ENCODE measurements at regions not wholly inside any gene's neighbourhood (a gene's known extent, or its start where the extent isn't known, plus 50 kb on each side); places are given as distances from the start of the nearest gene placed in this dataset.

DNA sequence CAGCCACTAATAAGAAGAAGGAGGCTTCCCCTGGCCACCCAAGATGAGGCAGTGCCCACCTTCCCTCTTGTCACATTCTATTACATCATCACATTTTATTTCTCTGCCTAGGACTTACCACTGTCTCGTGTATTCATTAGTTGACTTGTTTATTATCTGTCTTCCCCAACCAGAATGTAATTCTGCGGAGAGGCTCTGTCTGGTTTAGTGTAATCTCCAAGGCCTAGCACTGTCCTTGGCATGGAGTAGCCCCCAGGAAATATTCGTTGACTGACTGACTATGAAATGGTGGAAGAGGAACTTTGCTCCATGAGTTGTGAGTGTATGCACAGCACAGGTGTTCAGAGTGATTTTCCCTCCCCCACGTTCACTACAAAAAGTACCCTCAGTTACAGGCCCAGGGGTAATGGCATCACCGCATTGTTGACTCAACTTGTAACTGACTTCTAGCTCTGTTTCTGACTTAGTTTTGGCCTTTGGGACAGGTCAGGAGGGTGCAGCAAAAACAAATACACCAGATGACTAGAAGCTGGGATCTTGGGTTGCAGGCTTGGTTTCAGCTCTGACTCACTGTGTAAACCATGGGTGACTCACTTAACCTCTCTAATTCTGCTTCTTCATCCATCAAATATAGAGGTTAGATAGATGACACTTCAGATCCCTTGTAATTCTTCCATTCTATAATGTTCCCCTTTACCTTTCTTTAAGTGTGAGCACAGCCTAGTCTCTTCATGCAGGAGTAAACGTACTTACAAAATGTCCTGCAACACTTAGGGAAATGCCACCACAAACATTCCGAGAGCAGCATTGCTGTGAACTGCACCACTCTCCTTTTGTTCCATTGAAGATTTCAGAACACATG is 229.7 kb downstream of the KCNRG start:
- no peak overlapping the region for H3K9ac ChIP-seq (ENCODE audit: low read length)
- H4K5ac ChIP-seq (ENCODE audit: low read length): no peak overlapping the region
- no peak overlapping the region for H2BK5ac ChIP-seq (ENCODE audit: low read length)
- no peak overlapping the region for H2BK120ac ChIP-seq (ENCODE audit: low read depth, low read length)
- H3K4me3 ChIP-seq (ENCODE audit: low read length): no peak overlapping the region
- H3K4me2 ChIP-seq (ENCODE audit: low read length): no peak overlapping the region
- peak; percentile 5 for DNase-seq
- H3K79me1 ChIP-seq (ENCODE audit: low read length): no peaks in the 10 kb centered on the region
- H3K56ac ChIP-seq (ENCODE audit: low read length): no peak overlapping the region
- no peaks in the 10 kb centered on the region for H3K27me3 ChIP-seq (ENCODE audit: insufficient read depth, low read length, poor library complexity)
- peak overlapping the region; percentile 15 for H3K23ac ChIP-seq (ENCODE audit: low read length)
- H3K4me1 ChIP-seq (ENCODE audit: control insufficient read depth, low read depth, low read length): no peaks in the 10 kb centered on the region
- no peaks in the 10 kb centered on the region for H3K79me2 ChIP-seq (ENCODE audit: control insufficient read depth, insufficient read depth, low read length)
- H4K8ac ChIP-seq (ENCODE audit: low read depth, low read length): no peak overlapping the region
- H3K27ac ChIP-seq (ENCODE audit: low read depth, low read length): no peak overlapping the region
- no peak overlapping the region for H3K18ac ChIP-seq (ENCODE audit: low read length)
- no peak overlapping the region for H2BK15ac ChIP-seq (replicated peaks; ENCODE audit: low read depth)
- WGBS (ENCODE audit: extremely low coverage, insufficient coverage, low lambda C conversion rate): no CpG with 5 or more reads among the region's 7 CpGs
- no peak overlapping the region for H2AK5ac ChIP-seq (ENCODE audit: low read length)
- H3K4ac ChIP-seq (ENCODE audit: low read depth, low read length): no peak overlapping the region
- no peaks in the 10 kb centered on the region for H3K36me3 ChIP-seq (ENCODE audit: control insufficient read depth, insufficient read depth, low read length)

GRCh38 chr13:50247223-50247622 is 232.0 kb downstream of the KCNRG start:
- Histone ChIP-seq H3K4me1 (ENCODE audit: control insufficient read depth, low read depth, low read length) (no peaks in the 10 kb centered on the region), H3K36me3 (ENCODE audit: control insufficient read depth, insufficient read depth, low read length) (no peaks in the 10 kb centered on the region), H3K79me1 (ENCODE audit: low read length) (no peaks in the 10 kb centered on the region), H2BK15ac (replicated peaks; ENCODE audit: low read depth) (no peak overlapping the region), H4K8ac (ENCODE audit: low read depth, low read length) (no peak overlapping the region), H3K23ac (ENCODE audit: low read length) (no peak overlapping the region), H3K27ac (ENCODE audit: low read depth, low read length) (no peak overlapping the region), H3K56ac (ENCODE audit: low read length) (no peak overlapping the region), H2AK5ac (ENCODE audit: low read length) (no peak overlapping the region), H3K18ac (ENCODE audit: low read length) (no peak overlapping the region), H3K9ac (ENCODE audit: low read length) (no peak overlapping the region), H2BK120ac (ENCODE audit: low read depth, low read length) (no peak overlapping the region), H3K4me2 (ENCODE audit: low read length) (no peak overlapping the region), H3K4me3 (ENCODE audit: low read length) (no peak overlapping the region), H3K27me3 (ENCODE audit: insufficient read depth, low read length, poor library complexity) (no peaks in the 10 kb centered on the region), H2BK5ac (ENCODE audit: low read length) (no peak overlapping the region), H4K5ac (ENCODE audit: low read length) (no peak overlapping the region), H3K4ac (ENCODE audit: low read depth, low read length) (no peak overlapping the region), H3K79me2 (ENCODE audit: control insufficient read depth, insufficient read depth, low read length) (no peaks in the 10 kb centered on the region)
- no peak for DNase-seq
- no CpG with 5 or more reads among the region's 1 CpG for WGBS (ENCODE audit: extremely low coverage, insufficient coverage, low lambda C conversion rate)

GRCh38 chr13:50248516-50249143 is 233.4 kb downstream of the KCNRG start:
- no peak for DNase-seq
- Histone ChIP-seq H3K36me3 (ENCODE audit: control insufficient read depth, insufficient read depth, low read length) (no peaks in the 10 kb centered on the region), H3K27me3 (ENCODE audit: insufficient read depth, low read length, poor library complexity) (no peaks in the 10 kb centered on the region), H3K4me2 (ENCODE audit: low read length) (no peak overlapping the region), H2AK5ac (ENCODE audit: low read length) (no peak overlapping the region), H3K18ac (ENCODE audit: low read length) (no peak overlapping the region), H3K79me1 (ENCODE audit: low read length) (no peaks in the 10 kb centered on the region), H3K23ac (ENCODE audit: low read length) (no peak overlapping the region), H2BK120ac (ENCODE audit: low read depth, low read length) (no peak overlapping the region), H3K79me2 (ENCODE audit: control insufficient read depth, insufficient read depth, low read length) (no peaks in the 10 kb centered on the region), H3K4ac (ENCODE audit: low read depth, low read length) (no peak overlapping the region), H3K27ac (ENCODE audit: low read depth, low read length) (no peak overlapping the region), H4K8ac (ENCODE audit: low read depth, low read length) (no peak overlapping the region), H3K4me1 (ENCODE audit: control insufficient read depth, low read depth, low read length) (no peaks in the 10 kb centered on the region), H2BK15ac (replicated peaks; ENCODE audit: low read depth) (no peak overlapping the region), H2BK5ac (ENCODE audit: low read length) (no peak overlapping the region), H3K9ac (ENCODE audit: low read length) (no peak overlapping the region), H3K4me3 (ENCODE audit: low read length) (no peak overlapping the region), H4K5ac (ENCODE audit: low read length) (no peak overlapping the region), H3K56ac (ENCODE audit: low read length) (no peak overlapping the region)
- WGBS (ENCODE audit: extremely low coverage, insufficient coverage, low lambda C conversion rate): no CpG with 5 or more reads among the region's 3 CpGs

GRCh38 chr13:50249144-50249521 is 233.9 kb downstream of the KCNRG start:
- Histone ChIP-seq H3K18ac (ENCODE audit: low read length) (no peak overlapping the region), H3K27me3 (ENCODE audit: insufficient read depth, low read length, poor library complexity) (no peaks in the 10 kb centered on the region), H3K56ac (ENCODE audit: low read length) (no peak overlapping the region), H3K23ac (ENCODE audit: low read length) (no peak overlapping the region), H4K5ac (ENCODE audit: low read length) (no peak overlapping the region), H3K36me3 (ENCODE audit: control insufficient read depth, insufficient read depth, low read length) (no peaks in the 10 kb centered on the region), H3K27ac (ENCODE audit: low read depth, low read length) (no peak overlapping the region), H2BK15ac (replicated peaks; ENCODE audit: low read depth) (no peak overlapping the region), H3K9ac (ENCODE audit: low read length) (no peak overlapping the region), H4K8ac (ENCODE audit: low read depth, low read length) (no peak overlapping the region), H2AK5ac (ENCODE audit: low read length) (no peak overlapping the region), H2BK5ac (ENCODE audit: low read length) (no peak overlapping the region), H3K4me1 (ENCODE audit: control insufficient read depth, low read depth, low read length) (no peaks in the 10 kb centered on the region), H3K79me1 (ENCODE audit: low read length) (no peaks in the 10 kb centered on the region), H3K4me3 (ENCODE audit: low read length) (no peak overlapping the region), H3K4ac (ENCODE audit: low read depth, low read length) (no peak overlapping the region), H2BK120ac (ENCODE audit: low read depth, low read length) (no peak overlapping the region), H3K79me2 (ENCODE audit: control insufficient read depth, insufficient read depth, low read length) (no peaks in the 10 kb centered on the region), H3K4me2 (ENCODE audit: low read length) (no peak overlapping the region)
- DNase-seq: no peak
- no CpG with 5 or more reads among the region's 1 CpG for WGBS (ENCODE audit: extremely low coverage, insufficient coverage, low lambda C conversion rate)

DNA sequence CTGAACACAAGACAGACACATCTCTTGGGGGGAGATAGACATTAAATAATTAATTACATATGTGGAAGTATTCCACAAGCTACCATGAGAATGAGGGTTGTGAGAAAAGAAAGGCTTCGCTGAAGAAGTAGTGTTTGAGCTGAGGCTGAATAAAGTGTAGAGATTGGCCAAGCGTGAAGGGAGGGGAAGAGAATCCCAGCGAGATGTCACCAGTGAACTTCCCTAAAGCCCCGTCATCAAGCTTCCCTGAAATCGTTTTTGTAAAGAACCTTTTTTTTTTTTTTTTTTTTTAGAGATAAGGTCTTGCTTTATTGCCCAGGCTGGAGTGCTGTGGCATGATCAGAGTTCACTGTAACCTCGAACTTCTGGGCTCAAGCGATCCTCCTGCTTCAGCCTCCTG is 235.2 kb downstream of the KCNRG start:
- no peaks in the 10 kb centered on the region for H3K36me3 ChIP-seq (ENCODE audit: control insufficient read depth, insufficient read depth, low read length)
- H3K4me2 ChIP-seq (ENCODE audit: low read length): no peak overlapping the region
- H3K4ac ChIP-seq (ENCODE audit: low read depth, low read length): no peak overlapping the region
- H3K9ac ChIP-seq (ENCODE audit: low read length): no peak overlapping the region
- H3K18ac ChIP-seq (ENCODE audit: low read length): no peak overlapping the region
- WGBS (ENCODE audit: extremely low coverage, insufficient coverage, low lambda C conversion rate): no CpG with 5 or more reads among the region's 7 CpGs
- H3K27me3 ChIP-seq (ENCODE audit: insufficient read depth, low read length, poor library complexity): no peaks in the 10 kb centered on the region
- no peaks in the 10 kb centered on the region for H3K4me1 ChIP-seq (ENCODE audit: control insufficient read depth, low read depth, low read length)
- H3K27ac ChIP-seq (ENCODE audit: low read depth, low read length): no peak overlapping the region
- H2AK5ac ChIP-seq (ENCODE audit: low read length): no peak overlapping the region
- H2BK5ac ChIP-seq (ENCODE audit: low read length): no peak overlapping the region
- H4K5ac ChIP-seq (ENCODE audit: low read length): no peak overlapping the region
- no peaks in the 10 kb centered on the region for H3K79me2 ChIP-seq (ENCODE audit: control insufficient read depth, insufficient read depth, low read length)
- no peak for DNase-seq
- H4K8ac ChIP-seq (ENCODE audit: low read depth, low read length): no peak overlapping the region
- no peak overlapping the region for H2BK120ac ChIP-seq (ENCODE audit: low read depth, low read length)
- no peaks in the 10 kb centered on the region for H3K79me1 ChIP-seq (ENCODE audit: low read length)
- no peak overlapping the region for H3K4me3 ChIP-seq (ENCODE audit: low read length)
- H2BK15ac ChIP-seq (replicated peaks; ENCODE audit: low read depth): no peak overlapping the region
- no peak overlapping the region for H3K56ac ChIP-seq (ENCODE audit: low read length)
- H3K23ac ChIP-seq (ENCODE audit: low read length): no peak overlapping the region
